Cardiac fibroblast (primary cell): ENCODE measurements at regions not wholly inside any gene's neighbourhood (a gene's known extent, or its start where the extent isn't known, plus 50 kb on each side); places are given as distances from the start of the nearest gene placed in this dataset.

Experiments used
- DNase-seq, 2 donors: peaks; one replicate each; pipeline versions ENCODE4 v3.0.0 to v3.0.0-alpha.2; 2010; ENCODE audit warnings: low read depth in 2 of 2
- H3K4me3 ChIP-seq, 2 donors: replicated peaks in 1 of 2; 1 replicate in 1 of 2; 2 replicates in 1 of 2; pipeline ENCODE4 v1.5.1; 2011; ENCODE audit warnings: low read depth in 2 of 2, low read length in 2 of 2, mild to moderate bottlenecking in 2 of 2, moderate library complexity in 1 of 2
- CTCF ChIP-seq: IDR thresholded peaks from one replicate; pipeline ENCODE4 v1.5.1; 2011; ENCODE audit warnings: low read depth, mild to moderate bottlenecking, low read length, inconsistent platforms

GRCh38 chr13:73945871-73946270 lies 188.3 kb downstream of the KLF12 start:
- peak in 1 of 2 donors; percentile 21 for DNase-seq
- no peak overlapping the region for H3K4me3 ChIP-seq
- no peak for TF ChIP-seq CTCF

- peak in 1 of 2 donors; percentile 46 for DNase-seq
- TF ChIP-seq CTCF: no peak
Measured at GRCh38 chr13:73945382-73945781, 188.8 kb downstream of the KLF12 start.

GRCh38 chr13:73943965-73944233 lies 190.3 kb downstream of the KLF12 start:
- no peak overlapping the region for H3K4me3 ChIP-seq
- no peak for DNase-seq
- no peak for TF ChIP-seq CTCF

More at GRCh38 chr13:73945382-73945781, 188.8 kb downstream of the KLF12 start:
- H3K4me3 ChIP-seq: no peak overlapping the region

GRCh38 chr13:73943137-73943964 lies 190.9 kb downstream of the KLF12 start:
- H3K4me3 ChIP-seq: no peak overlapping the region
- no peak for DNase-seq
- TF ChIP-seq CTCF: no peak

GRCh38 chr13:73941752-73942151 lies 192.5 kb downstream of the KLF12 start:
- TF ChIP-seq CTCF: no peak
- DNase-seq: no peak
- H3K4me3 ChIP-seq: no peak overlapping the region

GRCh38 chr13:73940098-73940497 lies 194.1 kb downstream of the KLF12 start:
- no peak for TF ChIP-seq CTCF
- H3K4me3 ChIP-seq: no peak overlapping the region
- no peak for DNase-seq

GRCh38 chr13:73939603-73940002 lies 194.6 kb downstream of the KLF12 start:
- H3K4me3 ChIP-seq: no peak overlapping the region

More at GRCh38 chr13:73939603-73940002, 194.6 kb downstream of the KLF12 start:
- no peak for DNase-seq
- no peak for TF ChIP-seq CTCF
